ENCODE measurements at regions not wholly inside any gene's neighbourhood (a gene's known extent, or its start where the extent isn't known, plus 50 kb on each side); places are given as distances from the start of the nearest gene placed in this dataset.

DNA sequence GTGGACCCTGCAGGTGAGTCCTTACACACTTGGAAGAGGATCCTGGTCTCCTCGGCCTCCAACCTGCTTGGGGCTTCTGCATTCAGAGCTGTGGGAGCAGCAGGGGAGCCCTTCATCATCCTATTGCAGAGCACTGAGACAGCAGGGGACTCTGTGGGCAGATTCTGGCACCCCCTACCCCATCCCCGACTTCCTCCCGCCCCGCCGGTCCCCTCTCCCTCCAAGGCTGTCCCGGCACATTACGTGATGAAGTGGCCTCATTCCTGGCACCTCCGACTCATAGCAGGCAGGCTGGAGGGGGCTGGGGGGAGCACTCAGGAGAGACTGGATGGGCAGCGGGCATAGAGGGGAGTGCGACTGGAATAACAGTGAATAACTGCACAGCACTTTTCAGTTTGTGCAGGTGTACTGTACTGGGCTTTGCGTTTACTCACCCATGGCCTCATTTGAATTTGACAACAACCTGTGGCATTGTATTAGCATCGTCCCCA lies 394.1 kb downstream of the MATN1 start:
- no peak for TF ChIP-seq POLR2A (IDR thresholded peaks at IDR 0.05; ENCODE audit: borderline replicate concordance, extremely low read depth, insufficient read depth, insufficient read length)
- no peak for TF ChIP-seq RAD21 (IDR thresholded peaks at IDR 0.05; ENCODE audit: low read depth)
- no peak for TF ChIP-seq TCF7L2 (IDR thresholded peaks at IDR 0.05; ENCODE audit: borderline replicate concordance, extremely low read depth, insufficient read depth, insufficient read length)
- TF ChIP-seq YY1 (IDR thresholded peaks at IDR 0.05; ENCODE audit: extremely low read depth, insufficient replicate concordance, low read depth, low read length): no peak
- TF ChIP-seq, protein P1, sequence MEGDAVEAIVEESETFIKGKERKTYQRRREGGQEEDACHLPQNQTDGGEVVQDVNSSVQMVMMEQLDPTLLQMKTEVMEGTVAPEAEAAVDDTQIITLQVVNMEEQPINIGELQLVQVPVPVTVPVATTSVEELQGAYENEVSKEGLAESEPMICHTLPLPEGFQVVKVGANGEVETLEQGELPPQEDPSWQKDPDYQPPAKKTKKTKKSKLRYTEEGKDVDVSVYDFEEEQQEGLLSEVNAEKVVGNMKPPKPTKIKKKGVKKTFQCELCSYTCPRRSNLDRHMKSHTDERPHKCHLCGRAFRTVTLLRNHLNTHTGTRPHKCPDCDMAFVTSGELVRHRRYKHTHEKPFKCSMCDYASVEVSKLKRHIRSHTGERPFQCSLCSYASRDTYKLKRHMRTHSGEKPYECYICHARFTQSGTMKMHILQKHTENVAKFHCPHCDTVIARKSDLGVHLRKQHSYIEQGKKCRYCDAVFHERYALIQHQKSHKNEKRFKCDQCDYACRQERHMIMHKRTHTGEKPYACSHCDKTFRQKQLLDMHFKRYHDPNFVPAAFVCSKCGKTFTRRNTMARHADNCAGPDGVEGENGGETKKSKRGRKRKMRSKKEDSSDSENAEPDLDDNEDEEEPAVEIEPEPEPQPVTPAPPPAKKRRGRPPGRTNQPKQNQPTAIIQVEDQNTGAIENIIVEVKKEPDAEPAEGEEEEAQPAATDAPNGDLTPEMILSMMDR (IDR thresholded peaks at IDR 0.05 in 2 of 3, conservative IDR thresholded peaks at IDR 0.05 in 1 of 3; ENCODE audit: borderline replicate concordance in 1 of 3, insufficient read depth in 1 of 3, low read depth in 2 of 3, low read length in 2 of 3): no peak
- no peak for TF ChIP-seq EZH2 (IDR thresholded peaks at IDR 0.05)
- no peak for TF ChIP-seq SIN3A (IDR thresholded peaks at IDR 0.05; ENCODE audit: low read depth)
- TF ChIP-seq FOSL1 (IDR thresholded peaks at IDR 0.05; ENCODE audit: low read depth): no peak
- TF ChIP-seq ELF1 (IDR thresholded peaks at IDR 0.05; ENCODE audit: borderline replicate concordance, low read depth): no peak
- TF ChIP-seq, protein P2, sequence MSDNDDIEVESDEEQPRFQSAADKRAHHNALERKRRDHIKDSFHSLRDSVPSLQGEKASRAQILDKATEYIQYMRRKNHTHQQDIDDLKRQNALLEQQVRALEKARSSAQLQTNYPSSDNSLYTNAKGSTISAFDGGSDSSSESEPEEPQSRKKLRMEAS (IDR thresholded peaks at IDR 0.05): no peak
- no peak for TF ChIP-seq JUND (IDR thresholded peaks at IDR 0.05)

Measured in HCT116 (cell line).